ENCODE measurements at regions not wholly inside any gene's neighbourhood (a gene's known extent, or its start where the extent isn't known, plus 50 kb on each side); places are given as distances from the start of the nearest gene placed in this dataset.
A peak's percentile ranks its signal among the peaks of the same experiment; 100 is the strongest.
"Not testable (repeated sequence)": the region's sequence is repeated elsewhere in the genome, so short reads cannot be mapped to it uniquely, and the experiment has no call there.

- DNase-seq (ENCODE audit: low spot score in 2 of 2) (no peak), FAIRE-seq (no peak)
Observed at GRCh38 chr5:156199045-156199444, 127.9 kb upstream of the SGCD start.

- DNase-seq (ENCODE audit: low spot score in 2 of 2): no peak
- no peak for FAIRE-seq
Observed at GRCh38 chr5:156200938-156201787, 125.8 kb upstream of the SGCD start.

GRCh38 chr5:156201788-156202403, 125.1 kb upstream of the SGCD start:
- no peak for FAIRE-seq
- DNase-seq (ENCODE audit: low spot score in 2 of 2): peak in 1 of 2 donors; percentile 5

GRCh38 chr5:156208271-156208670, 118.7 kb upstream of the SGCD start:
- FAIRE-seq (no peak), DNase-seq (ENCODE audit: low spot score in 2 of 2) (no peak)

- FAIRE-seq: no peak
Observed at GRCh38 chr5:156218367-156219158, 108.4 kb upstream of the SGCD start.

GRCh38 chr5:156219483-156220005, 107.4 kb upstream of the SGCD start:
- DNase-seq (ENCODE audit: low spot score in 2 of 2) (no peak), FAIRE-seq (no peak)

More at GRCh38 chr5:156218367-156219158, 108.4 kb upstream of the SGCD start:
- DNase-seq (ENCODE audit: low spot score in 2 of 2): no peak

GRCh38 chr5:156221816-156222215, 105.1 kb upstream of the SGCD start:
- DNase-seq (ENCODE audit: low spot score in 2 of 2) (no peak), FAIRE-seq (no peak)

GRCh38 chr5:156223547-156223946, 103.4 kb upstream of the SGCD start:
- DNase-seq (ENCODE audit: low spot score in 2 of 2): no peak
- FAIRE-seq: no peak

GRCh38 chr5:156226485-156226884, 100.5 kb upstream of the SGCD start:
- FAIRE-seq; DNase-seq (ENCODE audit: low spot score in 2 of 2): not testable (repeated sequence)

- DNase-seq (ENCODE audit: low spot score in 2 of 2) (no peak), FAIRE-seq (no peak)
Observed at GRCh38 chr5:156230887-156231286, 96.1 kb upstream of the SGCD start.

- no peak for FAIRE-seq
- DNase-seq (ENCODE audit: low spot score in 2 of 2): no peak
Observed at GRCh38 chr5:156232251-156232869, 94.6 kb upstream of the SGCD start.

- DNase-seq (ENCODE audit: low spot score in 2 of 2) (no peak), FAIRE-seq (no peak)
Observed at GRCh38 chr5:156237361-156237760, 89.6 kb upstream of the SGCD start.

- DNase-seq (ENCODE audit: low spot score in 2 of 2) (no peak), FAIRE-seq (no peak)
Observed at GRCh38 chr5:156239800-156240199, 87.2 kb upstream of the SGCD start.

GRCh38 chr5:156240414-156240813, 86.5 kb upstream of the SGCD start:
- DNase-seq (ENCODE audit: low spot score in 2 of 2) (no peak), FAIRE-seq (peak; percentile 63)

GRCh38 chr5:156241266-156241665, 85.7 kb upstream of the SGCD start:
- FAIRE-seq (no peak), DNase-seq (ENCODE audit: low spot score in 2 of 2) (no peak)

GRCh38 chr5:156245895-156246294, 81.1 kb upstream of the SGCD start:
- DNase-seq (ENCODE audit: low spot score in 2 of 2) (no peak), FAIRE-seq (no peak)

- FAIRE-seq: peak; percentile 13
- no peak for DNase-seq (ENCODE audit: low spot score in 2 of 2)
Observed at GRCh38 chr5:156251076-156251475, 75.9 kb upstream of the SGCD start.

GRCh38 chr5:156253130-156253529, 73.8 kb upstream of the SGCD start:
- FAIRE-seq (no peak), DNase-seq (ENCODE audit: low spot score in 2 of 2) (no peak)

- FAIRE-seq: no peak
- DNase-seq (ENCODE audit: low spot score in 2 of 2): no peak
Observed at GRCh38 chr5:156254196-156254595, 72.8 kb upstream of the SGCD start.

- FAIRE-seq (no peak), DNase-seq (ENCODE audit: low spot score in 2 of 2) (no peak)
Observed at GRCh38 chr5:156256642-156257041, 70.3 kb upstream of the SGCD start.
